Globus pallidus (tissue), 1 donor: ENCODE measurements at regions not wholly inside any gene's neighbourhood (a gene's known extent, or its start where the extent isn't known, plus 50 kb on each side); places are given as distances from the start of the nearest gene placed in this dataset.

Experiments
- DNase-seq: peaks from one replicate; pipeline ENCODE4 v3.0.0-alpha.2; 2015; ENCODE audit warnings: low spot score

- no peak for DNase-seq
These were observed 672.5 kb downstream of the BRD1 start for GRCh38 chr22:49155039-49155769.

DNA sequence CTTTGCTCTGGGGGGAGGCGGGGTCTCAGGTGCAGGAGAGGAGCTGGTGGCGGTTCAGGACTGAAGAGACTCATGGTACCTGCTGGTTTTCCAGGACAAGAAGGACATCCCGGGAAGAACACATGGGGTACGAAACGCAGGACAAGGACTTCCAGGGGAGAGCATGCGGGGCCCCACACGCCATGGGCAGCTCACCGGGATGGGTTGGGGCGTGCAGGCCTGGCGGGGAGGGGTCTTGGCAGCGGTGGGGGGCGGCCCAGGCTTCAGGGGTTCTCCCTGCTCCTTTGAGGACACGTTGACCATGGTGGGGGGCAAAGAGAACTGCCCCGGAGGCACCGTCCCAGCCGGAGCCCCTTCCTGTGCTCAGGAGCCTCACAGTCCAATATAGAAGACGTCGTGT, 673.2 kb downstream of the BRD1 start:
- DNase-seq, result no peak

GRCh38 chr22:49153921-49154320, 673.8 kb downstream of the BRD1 start:
- no peak for DNase-seq

DNA sequence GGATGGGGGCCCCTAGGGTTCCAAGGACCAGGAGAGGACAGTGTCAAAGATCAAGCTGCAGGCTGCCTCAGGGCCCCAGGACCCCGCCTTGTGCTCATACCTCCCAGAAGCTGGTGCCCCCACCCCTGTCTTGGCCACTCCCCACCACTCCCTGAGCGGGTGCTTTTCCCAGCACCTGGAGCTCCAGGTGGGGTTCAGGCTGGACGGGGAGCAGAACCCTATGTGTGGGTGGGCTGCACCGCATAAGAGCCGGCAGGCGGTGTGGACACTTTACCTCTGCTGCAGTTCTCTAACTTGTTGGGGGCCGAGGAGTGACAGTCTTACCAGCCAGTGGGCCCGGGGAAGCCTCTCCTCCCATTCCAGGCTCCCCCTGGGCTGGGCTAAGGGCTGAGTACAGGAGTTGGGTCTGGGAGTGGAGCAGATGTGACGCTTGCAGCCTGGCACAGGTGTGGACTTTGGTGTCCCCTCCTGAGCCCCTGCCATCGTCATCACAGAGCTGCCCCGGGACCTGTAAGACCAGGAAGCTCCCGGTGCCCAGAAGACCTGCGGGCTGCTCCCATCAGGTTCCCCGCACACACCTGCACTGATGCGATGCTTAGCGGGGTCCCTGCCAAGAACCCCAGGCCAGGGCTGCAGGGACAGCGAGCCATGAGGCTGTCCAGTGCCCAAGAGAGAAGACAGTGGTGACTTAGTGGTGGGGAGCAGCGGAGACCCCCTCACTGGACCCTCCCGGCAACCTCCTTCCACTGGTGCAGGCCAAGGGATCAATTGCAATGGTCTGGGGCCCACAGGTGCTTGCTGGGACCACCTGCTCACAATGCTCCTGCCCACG, 674.5 kb downstream of the BRD1 start:
- DNase-seq, result no peak

DNA sequence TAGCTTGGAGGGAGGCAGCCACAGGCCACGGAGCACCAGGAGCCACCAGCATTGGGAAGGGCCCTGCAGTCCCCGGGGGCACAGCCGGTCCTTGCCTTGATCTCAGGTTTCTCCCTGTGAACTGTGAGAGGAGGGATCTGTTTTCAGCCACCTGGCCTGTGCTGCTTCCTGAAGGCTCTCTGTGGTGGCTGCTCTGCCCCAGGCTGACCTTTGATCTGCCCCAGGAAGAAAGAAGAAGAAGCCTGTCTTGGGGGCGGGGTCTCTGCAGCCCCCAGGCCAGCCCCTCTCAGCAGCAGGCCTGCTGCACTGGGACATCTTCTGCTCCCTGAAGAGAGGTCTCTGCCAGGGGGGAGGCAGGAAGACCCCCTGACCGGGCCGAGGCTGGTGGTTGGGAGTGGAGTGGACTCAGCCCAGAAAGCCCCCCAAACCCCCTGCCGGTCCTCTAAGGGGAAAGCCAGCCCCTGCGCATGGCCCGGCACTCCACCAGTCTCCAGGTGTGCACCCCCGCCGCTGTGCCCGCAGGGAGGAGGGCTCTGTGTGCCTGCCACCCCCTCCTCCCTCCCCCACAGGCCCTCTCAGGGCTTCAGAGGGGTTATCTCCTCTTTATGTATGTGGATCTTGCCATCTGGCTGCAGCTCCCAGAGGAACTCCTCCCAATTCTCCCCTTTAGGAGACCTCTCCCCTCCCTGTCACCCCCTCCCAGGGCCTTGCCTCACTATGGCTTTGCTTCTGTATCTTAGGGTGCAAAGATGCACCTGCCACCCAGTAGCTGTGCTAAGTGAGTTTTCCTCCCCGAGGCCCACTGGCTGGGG, 675.3 kb downstream of the BRD1 start:
- DNase-seq, result no peak

DNA sequence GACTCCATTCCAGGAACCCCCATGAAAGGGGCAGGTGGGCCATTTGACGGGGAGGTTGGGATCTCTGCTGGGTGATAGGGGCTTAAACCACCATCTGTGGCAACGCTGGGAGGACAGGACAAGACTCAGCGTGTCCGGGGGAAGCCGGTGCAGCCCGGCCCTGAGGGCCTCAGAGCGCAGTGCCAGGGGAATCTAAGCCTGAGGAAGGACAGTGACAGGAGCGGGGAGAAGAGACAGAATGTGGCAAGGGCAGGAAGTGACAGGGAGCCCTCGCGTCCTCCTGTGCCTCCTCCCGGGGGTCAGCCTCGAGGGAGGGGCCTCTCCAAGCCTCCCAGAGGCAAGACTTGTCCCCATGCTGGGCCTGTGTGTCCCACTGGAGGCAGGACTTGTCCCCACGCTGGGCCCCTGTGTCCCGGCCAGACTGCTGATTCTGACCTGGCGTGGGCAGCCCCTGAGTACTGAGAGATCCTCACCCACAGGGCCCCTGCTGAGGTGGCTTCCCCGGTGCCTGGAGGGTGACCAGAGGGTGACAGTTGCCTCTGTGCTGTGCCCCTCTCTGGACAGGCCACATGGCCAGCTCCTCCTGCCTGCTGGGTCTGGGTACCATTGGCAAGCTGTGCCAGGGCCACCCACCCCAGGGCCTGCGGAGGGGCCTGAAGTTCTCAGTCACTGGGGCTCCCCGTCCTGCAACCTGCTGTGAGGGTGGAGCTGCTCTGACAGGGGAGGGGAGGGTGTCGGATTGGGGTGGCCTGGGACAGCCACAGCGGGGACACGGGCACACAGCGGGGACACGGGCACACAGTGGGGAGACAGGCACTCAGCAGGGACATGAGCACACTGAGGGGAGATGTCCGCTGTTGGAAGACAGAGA, 676.2 kb downstream of the BRD1 start:
- no peak for DNase-seq

GRCh38 chr22:49150801-49151221, 676.9 kb downstream of the BRD1 start:
- no peak for DNase-seq

GRCh38 chr22:49149721-49150608, 677.7 kb downstream of the BRD1 start:
- DNase-seq, result no peak

DNA sequence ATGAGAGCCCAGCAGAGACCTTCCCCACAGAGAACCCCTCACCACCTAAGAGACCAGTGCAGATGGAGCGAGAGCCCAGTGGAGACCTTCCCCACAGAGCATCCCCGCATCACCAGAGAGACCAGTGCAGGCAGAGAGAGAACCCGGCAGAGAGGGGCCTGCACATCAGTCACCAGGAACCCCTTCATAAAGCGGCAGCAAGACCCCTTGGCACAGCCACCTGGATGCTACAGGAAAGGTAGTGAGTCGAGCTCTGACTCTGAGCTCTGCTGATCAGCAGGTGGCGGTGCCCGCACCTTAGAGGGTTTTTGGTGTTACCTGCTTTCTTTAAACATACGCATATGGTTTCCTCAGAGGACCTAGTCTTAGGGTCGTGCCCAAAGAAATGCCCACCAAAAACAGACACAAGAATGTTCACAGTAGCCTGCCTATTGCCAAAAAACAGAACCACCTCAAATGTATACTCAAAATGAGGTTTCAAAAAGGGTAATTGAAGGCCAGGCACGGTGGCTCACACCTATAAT, 678.7 kb downstream of the BRD1 start:
- DNase-seq, result no peak

DNA sequence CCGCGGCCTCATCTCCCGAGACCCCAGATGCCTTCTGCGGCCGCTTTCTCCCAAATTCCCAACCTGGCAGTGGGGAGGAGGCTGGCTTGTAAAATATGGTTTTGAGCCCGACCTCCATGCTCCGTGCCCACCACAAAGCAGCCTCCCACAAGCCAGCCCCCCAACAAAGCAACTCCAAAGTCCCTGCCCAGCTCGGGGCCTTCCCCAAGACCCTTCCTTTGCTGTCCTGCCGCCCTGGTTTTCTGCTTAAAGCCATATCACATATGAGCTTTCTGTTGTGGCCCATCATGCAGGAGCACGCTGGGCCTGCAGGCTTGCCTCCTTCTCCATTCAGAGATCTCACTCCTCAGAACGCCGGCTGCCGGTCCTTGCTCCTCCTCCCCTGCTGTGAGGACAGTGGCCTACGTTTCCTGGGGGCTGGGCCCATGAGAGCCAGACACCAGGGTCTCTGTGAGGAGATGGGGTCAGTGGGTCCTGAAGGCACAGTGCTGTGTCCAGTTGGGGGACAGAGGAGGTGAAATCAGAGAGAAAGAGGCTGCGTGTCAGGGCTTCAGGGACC, 680.0 kb downstream of the BRD1 start:
- no peak for DNase-seq

- DNase-seq, result no peak
These were observed 680.5 kb downstream of the BRD1 start for GRCh38 chr22:49147171-49147570.

DNA sequence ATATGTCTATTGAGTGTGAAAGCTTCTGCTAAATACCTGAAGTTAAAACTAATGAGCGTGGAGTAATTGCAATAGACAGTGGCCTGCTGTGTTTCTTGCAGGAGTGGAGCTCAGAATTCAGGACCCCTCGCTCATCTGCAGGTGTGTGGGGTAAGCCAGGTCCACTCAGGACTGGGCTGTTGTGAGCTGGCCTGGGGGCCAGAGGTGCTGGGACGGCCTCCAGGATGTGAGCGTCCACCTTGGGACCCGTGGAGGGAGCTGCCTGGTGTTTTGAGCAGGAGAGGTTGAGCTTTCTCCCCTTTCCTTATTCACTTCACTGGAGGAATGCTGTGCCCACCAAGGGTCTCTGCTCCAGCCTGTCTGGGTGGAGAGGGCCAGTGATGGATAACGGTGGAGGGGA, 681.2 kb downstream of the BRD1 start:
- no peak for DNase-seq

DNA sequence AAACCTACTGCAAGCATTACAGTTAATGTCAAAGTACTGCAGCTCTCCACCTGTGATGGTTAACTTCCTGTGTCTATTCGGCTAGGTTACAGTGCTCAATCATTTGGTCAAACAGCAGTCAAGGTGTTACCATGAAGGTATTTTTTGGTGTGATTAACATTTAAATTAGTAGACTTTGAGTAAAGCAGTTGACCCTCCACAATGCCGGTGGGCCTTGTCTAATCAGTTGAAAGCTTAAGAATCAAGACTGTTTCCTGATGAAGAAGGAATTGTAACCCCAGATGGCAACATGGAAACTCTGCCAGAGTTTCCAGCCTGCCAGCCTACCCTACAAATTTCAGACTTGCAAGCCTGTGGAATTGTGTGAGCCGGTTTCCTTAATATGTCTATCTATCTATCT, 683.9 kb downstream of the BRD1 start:
- no peak for DNase-seq

- DNase-seq, result no peak
These were observed 684.8 kb downstream of the BRD1 start for GRCh38 chr22:49142891-49143290.

DNA sequence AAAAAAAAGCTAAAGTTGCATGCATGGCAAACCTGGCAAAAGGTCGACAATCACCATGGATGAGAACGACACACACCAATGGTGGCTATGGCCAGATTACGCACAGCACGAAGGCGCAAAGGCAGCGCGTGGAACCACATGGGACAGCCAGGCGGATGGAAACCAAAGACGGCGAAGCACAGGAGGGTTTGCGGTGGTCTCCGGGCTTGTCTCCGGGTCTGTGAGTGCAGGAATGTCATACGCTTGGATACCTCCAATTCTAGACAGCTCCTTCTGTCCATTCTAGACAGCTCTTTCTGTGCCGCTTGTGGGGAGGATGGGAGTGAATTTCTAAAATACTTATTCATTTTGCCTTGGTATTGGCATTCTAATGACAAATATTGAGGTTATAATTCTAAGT, 685.4 kb downstream of the BRD1 start:
- no peak for DNase-seq

DNA sequence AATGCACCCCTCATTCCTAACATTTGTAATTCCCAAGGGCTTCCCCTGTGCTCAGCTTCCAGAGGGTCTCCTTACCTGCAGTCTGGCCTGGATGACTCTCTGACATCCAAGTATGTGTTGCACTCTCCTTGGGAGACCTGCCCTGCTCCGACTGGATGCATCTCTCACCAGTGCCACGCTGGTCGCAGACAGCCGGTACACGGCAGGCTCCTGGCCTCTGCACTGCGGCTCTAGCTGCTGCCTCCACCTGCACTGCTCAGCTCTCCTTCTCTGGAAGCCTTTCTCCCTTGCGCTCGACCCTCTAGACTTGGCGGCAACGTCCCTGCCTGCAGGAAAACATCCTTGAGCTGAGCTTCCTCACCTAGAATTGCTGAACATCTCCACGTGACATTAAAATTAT, 685.9 kb downstream of the BRD1 start:
- DNase-seq, result no peak

GRCh38 chr22:49140911-49141665, 686.6 kb downstream of the BRD1 start:
- DNase-seq, result no peak

- no peak for DNase-seq
These were observed 688.1 kb downstream of the BRD1 start for GRCh38 chr22:49139492-49140151.
